HEK293T (cell line): ENCODE measurements at regions not wholly inside any gene's neighbourhood (a gene's known extent, or its start where the extent isn't known, plus 50 kb on each side); places are given as distances from the start of the nearest gene placed in this dataset.

Source experiments
- ARNT ChIP-seq: fragments of 450-650 bp; IDR thresholded peaks from 2 replicates; pipeline ENCODE4 v1.6.1; 2017; ENCODE audit warnings: mild to moderate bottlenecking
- BHLHE40 ChIP-seq: fragments of 450-650 bp; IDR thresholded peaks from 2 replicates; pipeline ENCODE4 v1.6.1; 2016; ENCODE audit warnings: mild to moderate bottlenecking, moderate library complexity, borderline replicate concordance
- FOXK2 ChIP-seq: fragments of 450-650 bp; IDR thresholded peaks from 2 replicates; pipeline ENCODE4 v1.6.1; 2016; ENCODE audit warnings: mild to moderate bottlenecking
- NFRKB ChIP-seq: fragments of 450-650 bp; IDR thresholded peaks from 2 replicates; pipeline ENCODE4 v1.6.1; 2016; ENCODE audit warnings: mild to moderate bottlenecking, moderate library complexity
- SP1 ChIP-seq: fragments of 450-650 bp; IDR thresholded peaks from 2 replicates; pipeline ENCODE4 v1.6.1; 2017

DNA sequence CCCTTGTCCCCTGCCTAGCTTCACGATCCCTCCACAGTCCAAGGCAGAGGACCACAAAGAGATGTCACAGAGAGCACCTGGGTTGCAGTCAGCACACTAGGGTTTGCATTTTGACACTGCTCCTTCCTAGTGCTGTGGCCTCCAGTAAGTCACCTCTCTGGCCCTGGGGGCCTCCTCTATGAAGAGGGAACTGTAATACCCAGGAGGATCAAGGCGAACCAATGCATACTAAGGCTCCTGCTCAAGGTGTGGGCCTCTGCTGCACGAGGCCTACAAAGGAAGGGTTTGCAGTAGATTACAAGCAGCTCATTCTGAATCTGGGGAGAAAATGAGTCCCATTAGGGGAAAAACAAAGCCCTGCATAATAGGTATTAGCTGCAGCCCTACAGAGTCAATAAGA, 72.3 kb upstream of the FZD7 start:
- TF ChIP-seq SP1 (no peak), FOXK2 (no peak), BHLHE40 (no peak), NFRKB (no peak), ARNT (no peak)
